ENCODE measurements at regions not wholly inside any gene's neighbourhood (a gene's known extent, or its start where the extent isn't known, plus 50 kb on each side); places are given as distances from the start of the nearest gene placed in this dataset.

DNA sequence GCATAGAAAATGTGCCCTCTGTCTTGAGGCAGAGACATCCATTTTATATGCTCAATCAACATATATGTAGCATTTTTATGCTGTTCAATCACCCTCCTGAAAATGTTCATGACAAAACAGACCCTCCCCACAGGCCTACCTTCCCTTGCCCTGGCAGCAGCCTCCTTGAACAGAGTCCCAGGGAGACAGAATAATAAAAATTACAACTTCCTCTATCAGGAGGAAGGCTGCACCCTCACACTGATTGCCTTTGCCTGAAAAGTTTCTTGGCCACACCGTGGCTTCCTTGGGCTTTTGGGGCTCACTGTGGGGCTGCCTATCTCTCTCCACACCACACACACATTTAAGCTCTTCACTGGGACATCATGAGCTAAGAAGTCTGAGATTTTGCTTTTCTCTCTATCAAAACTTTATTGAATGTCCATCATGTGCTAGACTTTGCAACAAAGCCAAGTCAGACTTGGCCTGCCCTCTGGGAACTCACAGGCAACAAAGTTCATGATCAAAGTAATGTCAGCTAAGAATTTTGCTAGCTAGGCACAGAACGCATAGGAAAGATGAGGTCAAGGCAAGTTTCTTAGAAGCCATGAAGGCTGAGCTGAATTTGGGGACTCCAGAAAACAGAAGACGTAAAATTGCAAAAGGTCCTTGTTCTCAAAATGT, 101.6 kb downstream of the BCL2L11 start:
- 68 to 73% methylated on average over 3 of the region's 3 CpGs for WGBS, 2 donors
- Histone ChIP-seq H3K4me3 (no peak overlapping the region), H3K36me3 (ENCODE audit: low read depth, missing control alignments) (no peaks in the 10 kb centered on the region), H3K9me3 (no peaks in the 10 kb centered on the region), H3K27me3 (no peaks in the 10 kb centered on the region), H3K4me1 (no peaks in the 10 kb centered on the region), H3K27ac (no peak overlapping the region)
- intact Hi-C loops (cut with DNase I; ENCODE audit: low total_unique reads): no loop called here
- no peak for TF ChIP-seq POLR2A (IDR thresholded peaks at IDR 0.05)
- TF ChIP-seq, protein P1, sequence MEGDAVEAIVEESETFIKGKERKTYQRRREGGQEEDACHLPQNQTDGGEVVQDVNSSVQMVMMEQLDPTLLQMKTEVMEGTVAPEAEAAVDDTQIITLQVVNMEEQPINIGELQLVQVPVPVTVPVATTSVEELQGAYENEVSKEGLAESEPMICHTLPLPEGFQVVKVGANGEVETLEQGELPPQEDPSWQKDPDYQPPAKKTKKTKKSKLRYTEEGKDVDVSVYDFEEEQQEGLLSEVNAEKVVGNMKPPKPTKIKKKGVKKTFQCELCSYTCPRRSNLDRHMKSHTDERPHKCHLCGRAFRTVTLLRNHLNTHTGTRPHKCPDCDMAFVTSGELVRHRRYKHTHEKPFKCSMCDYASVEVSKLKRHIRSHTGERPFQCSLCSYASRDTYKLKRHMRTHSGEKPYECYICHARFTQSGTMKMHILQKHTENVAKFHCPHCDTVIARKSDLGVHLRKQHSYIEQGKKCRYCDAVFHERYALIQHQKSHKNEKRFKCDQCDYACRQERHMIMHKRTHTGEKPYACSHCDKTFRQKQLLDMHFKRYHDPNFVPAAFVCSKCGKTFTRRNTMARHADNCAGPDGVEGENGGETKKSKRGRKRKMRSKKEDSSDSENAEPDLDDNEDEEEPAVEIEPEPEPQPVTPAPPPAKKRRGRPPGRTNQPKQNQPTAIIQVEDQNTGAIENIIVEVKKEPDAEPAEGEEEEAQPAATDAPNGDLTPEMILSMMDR (IDR thresholded peaks at IDR 0.05): no peak
- no peak for DNase-seq

DNA sequence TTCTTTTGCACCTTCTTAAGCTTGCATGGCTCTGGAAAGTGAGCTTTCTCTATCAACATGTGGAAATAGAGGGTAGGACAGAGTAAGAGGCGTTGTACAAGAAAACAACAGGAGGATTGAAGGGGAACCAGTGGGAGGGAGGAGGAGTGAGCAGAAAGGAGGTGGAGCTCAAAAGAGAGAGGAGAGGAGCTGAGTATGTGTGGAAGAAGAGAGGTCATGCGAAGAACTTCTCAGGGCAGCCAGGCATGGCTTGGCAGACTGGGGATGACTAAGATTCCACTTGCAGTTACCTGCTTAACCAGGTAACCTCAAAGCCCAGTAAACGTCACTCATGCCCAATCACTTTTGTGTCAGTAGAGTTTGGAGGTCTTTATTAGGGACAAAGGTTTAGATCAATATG, 105.1 kb downstream of the BCL2L11 start:
- no peaks in the 10 kb centered on the region for H3K27me3 ChIP-seq
- H3K4me3 ChIP-seq: no peak overlapping the region
- H3K9me3 ChIP-seq: no peaks in the 10 kb centered on the region
- intact Hi-C loops (cut with DNase I; ENCODE audit: low total_unique reads): no loop called here
- 70 to 85% methylated on average over 3 of the region's 3 CpGs for WGBS, 2 donors
- H3K36me3 ChIP-seq (ENCODE audit: low read depth, missing control alignments): no peaks in the 10 kb centered on the region
- H3K4me1 ChIP-seq: no peaks in the 10 kb centered on the region
- no peak for DNase-seq
- H3K27ac ChIP-seq: no peak overlapping the region
- TF ChIP-seq, protein P1 (IDR thresholded peaks at IDR 0.05): no peak
- TF ChIP-seq POLR2A (IDR thresholded peaks at IDR 0.05): no peak

DNA sequence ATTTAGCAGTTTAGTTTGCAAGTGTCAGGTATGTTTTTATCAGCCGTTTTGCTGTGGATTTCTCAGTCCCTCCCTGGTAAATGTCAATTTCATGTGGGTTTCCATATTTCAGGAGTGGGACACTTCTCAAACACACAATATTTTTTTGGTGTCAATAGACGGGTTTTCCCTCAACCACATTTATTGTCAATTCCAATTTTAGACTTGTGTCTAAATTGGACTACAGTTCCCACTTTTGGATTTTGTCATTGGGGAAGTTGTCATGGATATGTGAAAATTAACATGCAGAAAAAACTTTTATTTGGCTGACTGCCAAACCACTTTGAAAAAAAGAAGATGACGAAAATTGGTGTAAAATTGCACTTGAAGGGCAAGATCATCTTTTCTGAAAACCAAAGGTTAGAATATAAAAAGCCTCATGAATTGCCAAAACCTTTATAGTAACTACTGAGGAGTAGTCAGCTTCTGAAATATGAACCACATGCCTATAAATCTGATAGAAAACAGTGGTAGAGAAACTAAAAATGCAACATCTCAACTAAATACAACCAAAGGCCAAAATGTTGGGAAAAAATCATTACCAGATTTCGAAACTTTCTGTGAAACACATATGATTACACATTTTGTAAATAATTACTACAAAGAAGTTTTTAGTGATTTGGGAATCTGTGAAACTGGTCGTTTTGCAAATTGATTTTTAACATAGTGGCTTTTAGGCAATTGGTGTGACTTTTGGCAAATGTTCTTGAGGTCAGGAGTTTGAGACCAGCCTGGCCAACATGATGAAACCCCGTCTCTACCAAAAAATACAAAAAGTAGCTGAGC, 106.4 kb downstream of the BCL2L11 start:
- DNase-seq: no peak
- Histone ChIP-seq H3K9me3 (no peaks in the 10 kb centered on the region), H3K4me1 (no peaks in the 10 kb centered on the region), H3K27me3 (no peaks in the 10 kb centered on the region), H3K4me3 (no peak overlapping the region), H3K27ac (no peak overlapping the region), H3K36me3 (ENCODE audit: low read depth, missing control alignments) (no peaks in the 10 kb centered on the region)
- WGBS, 2 donors: 72 to 78% methylated on average over 6 of the region's 6 CpGs
- TF ChIP-seq, protein P1 (IDR thresholded peaks at IDR 0.05): no peak
- intact Hi-C loops (cut with DNase I; ENCODE audit: low total_unique reads): no loop called here

GRCh38 chr2:111227716-111228141, 107.0 kb downstream of the BCL2L11 start:
- TF ChIP-seq, protein P1 (IDR thresholded peaks at IDR 0.05): no peak
- no peak for TF ChIP-seq POLR2A (IDR thresholded peaks at IDR 0.05)
- Histone ChIP-seq H3K4me3 (no peak overlapping the region), H3K36me3 (ENCODE audit: low read depth, missing control alignments) (no peaks in the 10 kb centered on the region), H3K4me1 (no peaks in the 10 kb centered on the region), H3K27me3 (no peaks in the 10 kb centered on the region), H3K9me3 (no peaks in the 10 kb centered on the region), H3K27ac (no peak overlapping the region)
- DNase-seq: no peak
- 61 to 85% methylated on average over 6 of the region's 6 CpGs for WGBS, 2 donors
- intact Hi-C loops (cut with DNase I; ENCODE audit: low total_unique reads): no loop called here
